ENCODE measurements at regions not wholly inside any gene's neighbourhood (a gene's known extent, or its start where the extent isn't known, plus 50 kb on each side); places are given as distances from the start of the nearest gene placed in this dataset.

GRCh38 chr16:66304151-66304550, 62.3 kb upstream of the CDH5 start:
- no peak overlapping the region for H3K4me3 ChIP-seq (replicated peaks; ENCODE audit: low read depth, low read length)
- no peak for TF ChIP-seq CTCF (IDR thresholded peaks at IDR 0.05; ENCODE audit: low read depth, low read length, missing control alignments)
- DNase-seq (ENCODE audit: extremely low read depth, low read depth) = no peak

- no peak for TF ChIP-seq CTCF (IDR thresholded peaks at IDR 0.05; ENCODE audit: low read depth, low read length, missing control alignments)
- no peak for DNase-seq (ENCODE audit: extremely low read depth, low read depth)
- no peak overlapping the region for H3K4me3 ChIP-seq (replicated peaks; ENCODE audit: low read depth, low read length)
These were observed 66.0 kb upstream of the CDH5 start for GRCh38 chr16:66300501-66300900.

- no peak overlapping the region for H3K4me3 ChIP-seq (replicated peaks; ENCODE audit: low read depth, low read length)
- DNase-seq (ENCODE audit: extremely low read depth, low read depth) = no peak
- TF ChIP-seq CTCF (IDR thresholded peaks at IDR 0.05; ENCODE audit: low read depth, low read length, missing control alignments) = no peak
These were observed 66.5 kb upstream of the CDH5 start for GRCh38 chr16:66300037-66300436.

- TF ChIP-seq CTCF (IDR thresholded peaks at IDR 0.05; ENCODE audit: low read depth, low read length, missing control alignments) = no peak
- H3K4me3 ChIP-seq (replicated peaks; ENCODE audit: low read depth, low read length) = no peak overlapping the region
- no peak for DNase-seq (ENCODE audit: extremely low read depth, low read depth)
These were observed 67.1 kb upstream of the CDH5 start for GRCh38 chr16:66299349-66299748.

- H3K4me3 ChIP-seq (replicated peaks; ENCODE audit: low read depth, low read length) = no peak overlapping the region
- TF ChIP-seq CTCF (IDR thresholded peaks at IDR 0.05; ENCODE audit: low read depth, low read length, missing control alignments) = no peak
- no peak for DNase-seq (ENCODE audit: extremely low read depth, low read depth)
These were observed 67.8 kb upstream of the CDH5 start for GRCh38 chr16:66298571-66299120.

- no peak for DNase-seq (ENCODE audit: extremely low read depth, low read depth)
- H3K4me3 ChIP-seq (replicated peaks; ENCODE audit: low read depth, low read length) = no peak overlapping the region
- no peak for TF ChIP-seq CTCF (IDR thresholded peaks at IDR 0.05; ENCODE audit: low read depth, low read length, missing control alignments)
These were observed 68.5 kb upstream of the CDH5 start for GRCh38 chr16:66298006-66298405.

- TF ChIP-seq CTCF (IDR thresholded peaks at IDR 0.05; ENCODE audit: low read depth, low read length, missing control alignments) = no peak
- no peak for DNase-seq (ENCODE audit: extremely low read depth, low read depth)
- H3K4me3 ChIP-seq (replicated peaks; ENCODE audit: low read depth, low read length) = no peak overlapping the region
These were observed 69.9 kb upstream of the CDH5 start for GRCh38 chr16:66296591-66296990.
